ENCODE measurements at regions not wholly inside any gene's neighbourhood (a gene's known extent, or its start where the extent isn't known, plus 50 kb on each side); places are given as distances from the start of the nearest gene placed in this dataset.
A peak's percentile ranks its signal among the peaks of the same experiment; 100 is the strongest.
"Not testable (repeated sequence)": the region's sequence is repeated elsewhere in the genome, so short reads cannot be mapped to it uniquely, and the experiment has no call there.

DNA sequence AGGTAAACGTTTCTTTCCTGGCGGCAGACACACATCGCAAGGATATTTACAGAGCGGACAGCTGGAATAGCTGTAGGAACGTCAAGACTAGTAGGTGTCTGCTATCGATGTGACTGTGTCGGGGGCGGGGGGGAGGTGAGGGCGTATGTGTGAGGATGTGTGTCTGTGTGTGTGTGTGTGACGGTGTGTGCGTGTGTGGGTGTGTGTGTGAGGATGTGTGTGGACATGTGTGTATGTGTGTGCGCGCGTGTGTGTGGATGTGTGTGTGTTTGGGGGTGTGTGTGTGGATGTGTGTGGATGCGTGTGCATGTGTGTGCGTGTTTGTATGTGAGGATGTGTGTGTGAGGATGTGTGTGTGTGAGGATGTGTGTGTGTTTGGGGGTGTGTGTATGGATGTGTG is 55.4 kb downstream of the PNMA6F start:
- not testable (repeated sequence) for H3K27ac Mint-ChIP-seq (ENCODE audit: unreplicated experiment); H3K4me3 Mint-ChIP-seq (ENCODE audit: unreplicated experiment); H3K27me3 Mint-ChIP-seq (ENCODE audit: low read depth)

GRCh38 chrX:153260468-153260867 is 61.1 kb downstream of the PNMA6F start:
- H3K36me3 Mint-ChIP-seq (ENCODE audit: low read depth); DNase-seq (ENCODE audit: low spot score); H3K27me3 Mint-ChIP-seq (ENCODE audit: low read depth); H3K27ac Mint-ChIP-seq (ENCODE audit: unreplicated experiment); H3K4me3 Mint-ChIP-seq (ENCODE audit: unreplicated experiment); H3K9me3 Mint-ChIP-seq (ENCODE audit: low read depth); H3K4me1 Mint-ChIP-seq (ENCODE audit: low read depth): not testable (repeated sequence)

More for the DNA sequence above, 55.4 kb downstream of the PNMA6F start:
- not testable (repeated sequence) for H3K36me3 Mint-ChIP-seq (ENCODE audit: low read depth); H3K4me1 Mint-ChIP-seq (ENCODE audit: low read depth); DNase-seq (ENCODE audit: low spot score); H3K9me3 Mint-ChIP-seq (ENCODE audit: low read depth)

GRCh38 chrX:153253239-153253638 is 68.3 kb downstream of the PNMA6F start:
- H3K9me3 Mint-ChIP-seq (ENCODE audit: low read depth); H3K4me3 Mint-ChIP-seq (ENCODE audit: unreplicated experiment); H3K36me3 Mint-ChIP-seq (ENCODE audit: low read depth); DNase-seq (ENCODE audit: low spot score); H3K4me1 Mint-ChIP-seq (ENCODE audit: low read depth); H3K27ac Mint-ChIP-seq (ENCODE audit: unreplicated experiment); H3K27me3 Mint-ChIP-seq (ENCODE audit: low read depth): not testable (repeated sequence)

DNA sequence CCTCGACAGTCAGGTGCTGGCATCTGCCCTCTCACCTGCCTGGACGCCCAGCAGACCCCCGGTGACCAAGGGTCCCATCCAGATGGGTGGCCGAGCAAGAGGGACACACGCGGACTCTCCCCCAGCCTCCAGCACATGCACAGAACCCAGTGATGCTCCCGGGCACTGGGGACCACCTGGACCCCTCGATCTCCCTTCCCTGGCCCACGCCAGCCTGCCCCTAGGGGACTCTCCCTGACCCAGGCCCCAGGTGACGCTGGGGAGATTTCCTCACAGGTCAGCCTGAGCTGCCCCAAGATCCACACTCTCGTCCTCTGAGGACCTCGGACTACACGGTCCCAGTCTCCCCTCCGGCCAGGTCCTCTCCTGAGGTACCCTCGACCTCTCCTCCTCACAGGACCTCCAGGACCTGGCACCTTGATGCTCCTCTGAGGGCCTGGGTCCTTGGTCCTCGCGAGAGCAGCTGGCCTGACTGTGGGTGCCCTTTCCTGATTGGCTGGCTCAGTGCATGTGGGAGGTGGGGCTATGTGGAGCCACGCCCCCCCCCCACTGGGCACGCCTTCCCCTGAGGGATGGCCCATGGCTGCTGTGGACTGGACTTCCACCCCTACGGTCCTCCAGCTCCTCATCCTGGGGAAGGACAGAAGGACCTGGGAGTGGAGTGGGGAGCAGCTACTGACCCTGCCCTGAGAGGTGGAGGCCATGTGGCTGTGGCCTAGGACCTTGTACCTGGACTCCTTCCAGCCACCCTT is 69.0 kb downstream of the PNMA6F start:
- not testable (repeated sequence) for H3K4me3 Mint-ChIP-seq (ENCODE audit: unreplicated experiment); H3K27ac Mint-ChIP-seq (ENCODE audit: unreplicated experiment); H3K36me3 Mint-ChIP-seq (ENCODE audit: low read depth); H3K9me3 Mint-ChIP-seq (ENCODE audit: low read depth); H3K27me3 Mint-ChIP-seq (ENCODE audit: low read depth); H3K4me1 Mint-ChIP-seq (ENCODE audit: low read depth)
- DNase-seq (ENCODE audit: low spot score), result peak; percentile 70

GRCh38 chrX:153251952-153252351 is 69.6 kb downstream of the PNMA6F start:
- not testable (repeated sequence) for H3K27ac Mint-ChIP-seq (ENCODE audit: unreplicated experiment); H3K27me3 Mint-ChIP-seq (ENCODE audit: low read depth); H3K9me3 Mint-ChIP-seq (ENCODE audit: low read depth); H3K4me3 Mint-ChIP-seq (ENCODE audit: unreplicated experiment); H3K4me1 Mint-ChIP-seq (ENCODE audit: low read depth); DNase-seq (ENCODE audit: low spot score); H3K36me3 Mint-ChIP-seq (ENCODE audit: low read depth)

DNA sequence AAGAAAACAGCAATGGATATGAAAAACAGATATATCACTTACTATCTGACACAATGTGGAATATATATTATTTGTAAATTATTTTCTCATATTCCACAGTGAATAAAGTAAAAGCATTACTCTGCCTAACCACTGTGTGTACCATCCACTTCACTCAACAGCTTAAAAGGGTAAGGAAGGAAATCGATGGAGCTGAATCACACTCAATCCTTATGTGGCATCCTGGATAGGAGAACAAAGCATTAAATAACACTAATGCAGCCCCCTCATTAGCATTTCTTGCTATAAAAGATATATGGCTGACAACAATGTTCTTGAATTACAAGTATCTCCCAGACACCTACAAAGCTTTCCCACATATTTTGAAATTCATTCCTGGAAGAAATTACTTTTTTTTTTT is 70.8 kb downstream of the PNMA6F start:
- H3K27me3 Mint-ChIP-seq (ENCODE audit: low read depth); H3K9me3 Mint-ChIP-seq (ENCODE audit: low read depth); H3K36me3 Mint-ChIP-seq (ENCODE audit: low read depth); H3K4me3 Mint-ChIP-seq (ENCODE audit: unreplicated experiment); H3K4me1 Mint-ChIP-seq (ENCODE audit: low read depth); H3K27ac Mint-ChIP-seq (ENCODE audit: unreplicated experiment); DNase-seq (ENCODE audit: low spot score): not testable (repeated sequence)

- H3K36me3 Mint-ChIP-seq (ENCODE audit: low read depth), result no peaks in the 10 kb centered on the region
- H3K4me3 Mint-ChIP-seq (ENCODE audit: unreplicated experiment), result no peak overlapping the region
- no peaks in the 10 kb centered on the region for H3K4me1 Mint-ChIP-seq (ENCODE audit: low read depth)
- H3K27ac Mint-ChIP-seq (ENCODE audit: unreplicated experiment), result no peak overlapping the region
- TF ChIP-seq, protein P1, sequence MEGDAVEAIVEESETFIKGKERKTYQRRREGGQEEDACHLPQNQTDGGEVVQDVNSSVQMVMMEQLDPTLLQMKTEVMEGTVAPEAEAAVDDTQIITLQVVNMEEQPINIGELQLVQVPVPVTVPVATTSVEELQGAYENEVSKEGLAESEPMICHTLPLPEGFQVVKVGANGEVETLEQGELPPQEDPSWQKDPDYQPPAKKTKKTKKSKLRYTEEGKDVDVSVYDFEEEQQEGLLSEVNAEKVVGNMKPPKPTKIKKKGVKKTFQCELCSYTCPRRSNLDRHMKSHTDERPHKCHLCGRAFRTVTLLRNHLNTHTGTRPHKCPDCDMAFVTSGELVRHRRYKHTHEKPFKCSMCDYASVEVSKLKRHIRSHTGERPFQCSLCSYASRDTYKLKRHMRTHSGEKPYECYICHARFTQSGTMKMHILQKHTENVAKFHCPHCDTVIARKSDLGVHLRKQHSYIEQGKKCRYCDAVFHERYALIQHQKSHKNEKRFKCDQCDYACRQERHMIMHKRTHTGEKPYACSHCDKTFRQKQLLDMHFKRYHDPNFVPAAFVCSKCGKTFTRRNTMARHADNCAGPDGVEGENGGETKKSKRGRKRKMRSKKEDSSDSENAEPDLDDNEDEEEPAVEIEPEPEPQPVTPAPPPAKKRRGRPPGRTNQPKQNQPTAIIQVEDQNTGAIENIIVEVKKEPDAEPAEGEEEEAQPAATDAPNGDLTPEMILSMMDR (IDR thresholded peaks at IDR 0.05), result no peak
- no peak for DNase-seq (ENCODE audit: low spot score)
- no peaks in the 10 kb centered on the region for H3K9me3 Mint-ChIP-seq (ENCODE audit: low read depth)
- H3K27me3 Mint-ChIP-seq (ENCODE audit: low read depth), result peaks cover 5% of the 10 kb centered on the region
These were observed 66.2 kb downstream of the MAGEA1 start for GRCh38 chrX:153245288-153245731.

GRCh38 chrX:153244767-153245166 is 65.7 kb downstream of the MAGEA1 start:
- no peaks in the 10 kb centered on the region for H3K9me3 Mint-ChIP-seq (ENCODE audit: low read depth)
- no peaks in the 10 kb centered on the region for H3K4me1 Mint-ChIP-seq (ENCODE audit: low read depth)
- H3K27ac Mint-ChIP-seq (ENCODE audit: unreplicated experiment), result no peak overlapping the region
- TF ChIP-seq, protein P1 (IDR thresholded peaks at IDR 0.05), result no peak
- no peaks in the 10 kb centered on the region for H3K36me3 Mint-ChIP-seq (ENCODE audit: low read depth)
- H3K27me3 Mint-ChIP-seq (ENCODE audit: low read depth), result peaks cover 5% of the 10 kb centered on the region
- no peak for DNase-seq (ENCODE audit: low spot score)
- H3K4me3 Mint-ChIP-seq (ENCODE audit: unreplicated experiment), result no peak overlapping the region

All from chondrocyte (in vitro differentiated cells).